ENCODE measurements at regions not wholly inside any gene's neighbourhood (a gene's known extent, or its start where the extent isn't known, plus 50 kb on each side); places are given as distances from the start of the nearest gene placed in this dataset.
A peak's percentile ranks its signal among the peaks of the same experiment; 100 is the strongest.

DNA sequence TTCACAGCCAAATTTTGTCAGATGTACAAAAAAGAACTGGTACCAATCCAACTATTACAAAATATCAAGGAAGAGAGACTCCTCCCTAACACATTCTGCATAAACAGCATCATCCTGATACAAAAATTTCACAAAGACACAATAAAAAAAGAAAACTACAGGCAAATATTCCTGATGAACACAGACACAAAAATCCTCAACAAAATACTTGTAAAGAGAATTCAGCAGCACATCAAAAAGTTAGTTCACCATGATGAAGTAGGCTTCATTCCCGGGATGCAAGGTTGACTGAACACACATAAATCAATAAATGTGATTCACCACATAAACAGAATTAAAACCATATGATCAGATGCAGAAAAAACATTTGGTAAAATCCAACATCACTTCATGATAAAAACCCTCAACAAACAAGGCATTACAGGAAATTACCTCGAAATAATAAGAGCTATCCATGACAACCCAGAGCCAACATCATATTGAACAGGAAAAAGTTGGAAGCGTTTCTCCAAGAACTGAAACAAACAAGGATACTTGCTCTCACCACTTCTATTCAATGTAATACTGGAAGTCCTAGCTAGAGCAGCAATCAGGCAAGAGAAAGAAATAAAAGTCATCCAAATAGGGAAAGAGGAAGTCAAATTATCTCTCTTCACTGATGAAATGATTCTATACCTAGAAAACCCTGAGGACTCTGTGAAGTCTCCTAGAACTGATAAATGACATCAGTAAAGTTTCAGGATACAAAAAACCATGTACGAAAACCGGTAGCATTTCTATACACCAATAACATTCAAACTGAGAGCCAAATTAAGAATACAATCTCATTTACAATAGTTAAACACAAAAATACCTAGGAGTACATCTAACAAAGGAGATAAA is 223.1 kb downstream of the REEP3 start:
- DNase-seq (ENCODE audit: low read depth) = no peak

DNA sequence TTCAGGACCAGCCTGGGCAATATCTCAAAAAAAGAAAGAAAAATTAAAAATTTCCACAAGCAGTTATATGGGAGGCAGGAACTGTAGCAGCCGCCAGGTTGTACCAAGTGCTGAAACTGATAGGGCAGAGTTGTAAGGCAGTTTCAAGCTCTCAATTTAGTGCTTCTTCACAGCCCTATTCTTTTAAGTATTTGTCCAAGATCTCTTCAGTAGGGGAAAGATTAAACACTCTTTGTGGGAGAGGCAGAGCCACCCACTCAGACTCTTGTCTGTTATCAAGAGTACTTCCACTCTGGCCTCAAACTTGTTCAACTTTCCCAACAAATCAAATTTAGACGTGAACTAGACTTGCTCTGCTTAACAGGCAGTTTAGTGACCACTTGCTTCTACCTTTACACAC is 228.7 kb downstream of the REEP3 start:
- DNase-seq (ENCODE audit: low read depth) = no peak

DNA sequence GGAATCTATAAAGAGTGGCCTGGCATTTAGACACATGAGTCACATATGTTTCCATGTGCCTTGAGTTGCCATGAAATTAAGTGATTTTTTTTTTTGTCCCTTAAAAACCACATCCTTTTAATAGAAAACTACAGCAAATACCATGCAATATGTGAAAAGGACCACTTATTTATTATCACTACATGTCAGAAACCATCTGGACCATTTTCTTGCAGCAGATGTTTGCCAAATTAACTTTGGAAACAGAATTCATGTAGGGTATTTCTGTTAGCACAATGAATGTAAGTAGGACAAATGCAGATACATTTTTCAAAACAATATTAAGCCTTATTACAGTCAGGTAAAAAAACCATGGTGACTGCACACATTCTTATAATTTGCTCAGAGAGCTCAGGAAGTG is 230.6 kb downstream of the REEP3 start:
- DNase-seq (ENCODE audit: low read depth) = no peak

DNA sequence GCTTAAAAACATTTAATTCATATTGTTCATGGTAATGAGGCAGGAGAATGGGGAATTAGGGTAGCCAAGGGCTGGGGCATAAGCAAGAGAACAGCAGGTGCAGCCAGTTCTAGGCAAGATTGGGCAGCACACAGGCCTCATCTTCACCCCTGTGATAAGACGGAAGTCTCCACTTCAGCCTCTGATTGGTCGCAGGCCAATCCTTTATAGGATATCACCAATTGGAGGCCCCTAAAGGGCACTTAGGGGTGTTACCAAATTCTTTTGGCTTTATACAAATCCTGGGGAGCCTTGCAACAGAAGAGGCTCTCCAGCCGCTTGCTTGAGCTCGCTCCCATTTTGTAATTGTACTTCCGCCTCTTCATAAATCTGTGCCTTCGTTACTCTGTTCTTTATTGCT is 231.1 kb downstream of the REEP3 start:
- DNase-seq (ENCODE audit: low read depth) = no peak

DNA sequence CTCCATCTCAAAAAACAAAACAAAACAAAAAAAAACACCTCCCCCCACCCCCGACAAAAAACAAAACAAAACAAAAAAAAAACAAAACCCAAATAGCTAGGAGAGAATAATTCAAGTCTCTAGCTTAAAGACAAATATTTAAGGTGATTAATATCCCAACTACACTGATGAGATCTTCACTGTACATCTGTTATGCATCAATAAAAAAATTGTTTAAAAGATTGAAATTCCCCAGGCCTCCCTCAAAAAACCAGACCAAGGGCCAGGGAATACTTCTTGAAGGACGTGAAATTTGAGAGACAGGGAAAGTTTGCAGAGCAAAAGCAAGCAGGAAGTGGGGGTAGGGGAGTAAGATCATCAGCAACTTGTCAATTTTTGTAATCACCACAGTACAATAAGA is 232.6 kb downstream of the REEP3 start:
- no peak for DNase-seq (ENCODE audit: low read depth)

DNA sequence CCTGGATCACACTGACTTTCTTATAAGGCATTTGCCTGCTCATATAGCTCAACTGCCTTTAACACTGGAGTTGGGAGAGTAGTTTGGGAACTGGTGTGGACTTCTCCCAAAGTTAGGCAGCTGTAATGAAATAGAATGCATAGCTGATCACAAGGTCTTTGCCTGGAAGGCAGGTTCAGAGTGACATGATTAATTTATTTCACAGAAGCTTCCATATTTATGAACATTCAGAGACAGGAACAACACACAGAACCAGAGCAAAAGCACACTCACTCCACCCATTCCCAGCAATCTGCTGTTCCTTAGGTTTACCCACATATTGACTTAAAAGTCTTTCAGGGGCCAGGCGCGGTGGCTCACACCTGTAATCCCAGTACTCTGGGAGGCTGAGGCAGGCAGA is 234.2 kb downstream of the REEP3 start:
- DNase-seq (ENCODE audit: low read depth) = no peak

DNA sequence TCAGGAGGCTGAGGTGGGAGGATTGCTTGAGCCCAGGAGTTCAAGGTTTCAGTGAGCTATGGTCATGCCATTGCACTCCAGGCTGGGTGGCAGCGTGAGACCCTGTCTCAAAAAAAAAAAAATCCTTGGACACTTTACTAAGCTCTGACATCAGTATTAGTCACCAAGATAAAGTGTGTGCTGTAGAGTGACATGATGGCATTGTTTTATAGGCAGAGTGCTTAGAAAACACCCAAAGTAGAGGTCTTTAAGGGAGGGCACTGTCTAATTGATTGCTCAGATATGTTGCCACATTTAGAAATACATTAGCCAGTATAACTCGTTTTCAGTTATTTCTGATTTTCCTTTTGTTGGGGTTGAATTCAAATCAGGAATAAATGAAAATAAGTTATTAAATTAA is 235.9 kb downstream of the REEP3 start:
- no peak for DNase-seq (ENCODE audit: low read depth)

DNA sequence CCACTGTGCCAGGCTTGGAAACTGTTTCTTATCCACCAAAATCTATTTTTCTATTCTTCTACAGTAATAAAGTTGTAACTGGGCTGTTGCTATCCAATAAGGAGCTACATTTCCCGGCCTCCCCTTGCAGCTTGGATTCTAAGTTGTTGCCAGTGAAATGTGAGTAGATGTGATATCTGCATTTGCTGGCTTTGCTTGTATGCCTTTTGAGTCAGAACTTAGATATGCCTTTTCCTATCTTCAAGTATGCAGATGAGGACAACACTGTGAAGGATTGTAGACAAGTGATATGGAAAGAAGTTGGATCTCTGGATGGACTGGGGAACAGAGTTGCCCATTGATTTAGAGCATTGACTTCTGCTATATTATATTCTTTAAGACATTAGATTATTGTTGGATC is 236.9 kb downstream of the REEP3 start:
- DNase-seq (ENCODE audit: low read depth) = peak; percentile 65

DNA sequence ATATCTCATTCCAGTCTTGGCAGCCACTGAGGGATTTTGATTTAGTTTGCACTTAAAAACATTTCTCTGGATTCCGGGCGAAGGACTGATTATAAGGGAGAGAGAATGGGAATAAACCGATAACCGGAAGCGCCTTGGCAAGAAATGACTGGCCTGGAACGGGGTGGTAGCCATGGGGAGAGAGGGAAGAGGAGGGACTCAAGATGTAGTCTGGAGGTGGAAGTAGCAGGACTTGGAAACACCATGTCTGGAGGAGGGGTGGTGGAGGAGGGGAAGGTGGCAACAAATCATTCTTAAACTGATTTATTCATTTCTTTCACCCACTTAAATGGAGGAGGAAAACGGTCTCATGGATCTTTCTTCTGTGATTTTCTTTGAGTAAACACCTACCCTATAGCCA is 238.1 kb downstream of the REEP3 start:
- DNase-seq (ENCODE audit: low read depth) = no peak

DNA sequence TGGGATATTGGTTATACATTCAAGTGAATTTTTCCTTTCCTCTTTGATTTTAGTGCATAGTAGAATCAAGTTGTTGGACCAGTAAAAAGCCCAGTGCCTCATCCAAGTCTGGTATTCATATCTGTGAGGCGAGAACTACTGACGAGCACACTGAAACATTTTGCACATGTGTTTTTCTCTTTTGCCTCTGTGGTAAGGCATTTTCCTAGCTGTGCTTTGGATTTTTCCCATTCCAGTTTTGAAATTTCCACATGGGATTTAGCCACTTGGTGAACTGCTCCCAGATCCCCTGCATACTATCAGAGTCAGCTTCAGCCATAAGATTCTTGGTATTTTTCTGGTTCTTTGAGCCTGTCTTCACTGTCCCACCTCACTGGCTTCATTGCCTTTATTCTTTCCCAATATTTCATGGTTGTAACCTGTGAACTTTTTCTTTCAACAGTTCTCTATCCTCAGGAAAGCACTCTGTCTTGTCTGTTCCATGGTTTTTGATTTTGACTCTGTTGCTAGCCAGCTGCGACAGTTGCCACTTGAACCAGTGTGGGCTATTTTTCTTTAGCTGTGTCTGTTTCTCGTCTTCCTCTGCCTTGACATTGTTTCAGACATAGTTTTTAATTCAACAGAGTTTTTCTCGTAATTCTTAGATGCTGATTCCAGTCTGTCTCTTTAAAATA is 239.0 kb downstream of the REEP3 start:
- no peak for DNase-seq (ENCODE audit: low read depth)

DNA sequence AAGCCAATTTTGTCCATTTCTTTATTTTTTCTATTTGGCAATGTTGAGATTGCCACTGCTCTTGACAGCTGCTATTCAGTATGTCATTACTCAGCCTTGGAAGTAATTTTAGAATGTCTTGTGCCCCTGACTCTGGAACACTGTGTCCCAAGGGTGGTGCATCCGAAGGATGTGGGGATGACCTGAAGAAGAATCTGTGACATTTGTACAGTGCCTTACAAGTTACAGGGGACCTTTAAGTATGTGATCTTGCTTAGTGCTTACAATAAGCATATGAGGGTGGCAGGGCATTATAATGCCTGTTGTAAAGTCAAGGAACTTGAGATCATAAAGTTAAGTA is 239.5 kb downstream of the REEP3 start:
- DNase-seq (ENCODE audit: low read depth) = peak; percentile 70

DNA sequence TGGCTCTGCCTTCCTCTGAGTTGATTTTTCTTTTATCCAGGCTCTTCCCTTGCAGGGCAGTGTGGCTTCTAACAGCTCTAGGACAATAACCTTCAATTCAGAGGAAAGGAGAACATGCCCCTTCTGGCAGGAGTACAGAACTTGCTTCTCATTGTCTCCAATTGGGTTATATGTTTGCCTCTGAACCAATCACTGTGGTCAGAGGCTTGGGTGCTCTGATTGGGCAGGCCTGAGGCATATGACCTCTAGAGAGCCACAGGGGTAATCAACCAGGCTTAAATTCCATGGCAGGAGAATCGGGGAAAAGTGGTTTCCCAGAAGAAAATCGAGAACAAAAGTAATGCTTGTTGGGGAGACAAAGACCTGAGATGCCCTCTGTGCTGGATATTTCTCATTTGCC is 240.0 kb downstream of the REEP3 start:
- peak; percentile 38 for DNase-seq (ENCODE audit: low read depth)

DNA sequence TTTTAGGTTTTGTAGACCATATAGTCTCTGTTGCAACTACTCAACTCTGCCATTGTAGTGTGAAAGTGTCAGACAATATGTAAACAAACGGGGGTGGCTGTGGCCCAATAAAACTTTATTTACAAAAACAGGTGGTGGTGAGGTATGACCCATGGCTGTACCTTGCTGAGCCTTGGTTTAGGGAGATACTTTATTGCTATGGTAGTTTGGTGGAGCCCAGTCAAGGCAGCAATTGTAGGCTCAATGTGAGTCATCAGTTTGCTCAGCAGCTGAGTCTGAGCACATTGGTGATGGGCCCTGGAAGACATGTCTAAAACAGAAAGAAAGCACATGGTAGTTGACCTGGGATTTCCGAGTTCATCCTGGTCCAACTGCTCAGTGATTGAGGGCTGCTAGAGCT is 242.5 kb downstream of the REEP3 start:
- peak; percentile 75 for DNase-seq (ENCODE audit: low read depth)

DNA sequence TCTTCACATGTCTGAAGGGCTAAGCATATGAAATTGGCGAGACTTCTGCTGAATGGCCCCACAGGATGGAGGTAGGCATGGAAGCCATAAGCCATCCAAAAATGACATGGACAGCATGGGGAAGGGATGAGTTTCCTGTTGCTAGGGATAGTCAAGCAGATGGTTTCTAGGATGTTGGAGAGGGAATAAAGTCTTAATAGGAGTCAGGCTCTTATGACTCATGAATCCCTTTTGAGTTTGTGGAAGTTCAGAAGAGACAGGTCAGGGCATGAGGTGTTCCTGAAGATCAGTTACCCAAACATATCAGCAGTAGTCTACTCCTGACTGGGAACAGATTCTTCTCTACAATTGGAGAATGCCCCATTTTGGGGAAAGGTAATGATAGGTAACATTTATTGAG is 243.9 kb downstream of the REEP3 start:
- DNase-seq (ENCODE audit: low read depth) = peak; percentile 77

DNA sequence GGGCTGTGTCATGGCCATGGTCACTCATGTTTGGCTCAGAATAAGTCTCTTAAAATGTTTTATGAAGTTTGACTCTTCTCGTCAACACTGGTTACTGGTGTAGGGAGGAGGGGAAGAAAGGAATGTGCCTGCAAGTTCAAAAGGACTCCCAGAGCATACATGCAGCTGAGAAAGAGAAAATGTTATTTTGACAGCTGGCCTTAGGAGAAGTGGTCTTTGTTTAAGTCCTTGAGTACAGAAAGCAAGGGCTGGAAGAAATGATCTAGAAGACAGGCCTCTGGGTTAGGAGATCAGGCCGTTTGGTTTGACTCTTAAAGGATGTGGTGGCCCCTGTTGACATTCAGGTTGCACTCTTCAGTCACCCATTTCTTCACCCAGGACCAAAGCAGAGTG is 245.5 kb downstream of the REEP3 start:
- DNase-seq (ENCODE audit: low read depth) = peak; percentile 85

DNA sequence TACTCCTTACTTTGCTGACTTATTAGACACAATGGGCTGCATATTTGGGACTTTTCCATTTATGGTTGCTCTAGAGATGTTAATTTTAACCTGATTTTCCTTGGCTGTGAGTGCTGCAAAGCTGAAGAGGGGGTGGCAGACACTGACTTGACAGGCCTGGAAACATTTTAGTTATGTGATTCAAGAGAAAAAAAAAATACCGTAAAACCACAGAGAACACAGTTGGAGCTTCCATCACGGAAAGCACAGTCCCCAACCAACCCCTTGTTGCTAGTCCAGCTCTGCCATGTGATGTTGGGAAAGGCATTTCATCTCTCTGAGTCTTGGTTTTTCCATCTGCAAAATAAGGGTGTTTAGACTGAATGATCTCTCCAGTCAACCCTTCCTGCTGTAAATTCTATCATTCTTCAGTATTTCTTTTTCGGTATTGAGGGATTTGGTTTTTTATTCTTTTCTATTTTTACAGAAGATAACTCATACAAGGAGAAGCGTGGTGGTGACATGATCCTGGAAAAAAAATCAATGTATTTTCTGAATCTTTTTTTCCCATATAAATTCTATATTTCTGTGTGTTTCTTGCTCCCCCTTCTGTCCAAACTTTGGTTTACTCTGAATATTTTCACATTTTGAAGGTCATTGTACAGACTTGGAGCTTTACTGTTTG is 246.1 kb downstream of the REEP3 start:
- DNase-seq (ENCODE audit: low read depth) = peak; percentile 78

DNA sequence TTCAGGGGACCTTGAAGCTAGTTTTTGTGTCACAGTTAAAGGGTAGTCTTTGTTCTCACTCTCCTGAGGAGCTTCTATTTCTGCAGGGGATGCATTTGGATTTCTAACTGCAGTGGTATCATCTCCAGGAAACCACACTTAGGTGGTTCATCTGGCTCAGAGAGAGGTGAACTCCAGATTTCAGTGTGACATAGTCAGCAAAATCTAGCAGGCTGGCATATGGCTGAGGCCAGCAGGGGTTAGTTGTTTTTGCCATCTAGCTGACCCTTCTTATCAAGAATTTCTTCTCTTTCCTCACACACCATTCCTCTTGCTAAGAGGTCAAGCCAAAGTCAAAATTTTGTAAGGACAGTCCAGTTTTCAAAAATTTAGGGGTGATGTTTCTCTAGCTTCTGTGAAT is 248.2 kb downstream of the REEP3 start:
- DNase-seq (ENCODE audit: low read depth) = no peak

DNA sequence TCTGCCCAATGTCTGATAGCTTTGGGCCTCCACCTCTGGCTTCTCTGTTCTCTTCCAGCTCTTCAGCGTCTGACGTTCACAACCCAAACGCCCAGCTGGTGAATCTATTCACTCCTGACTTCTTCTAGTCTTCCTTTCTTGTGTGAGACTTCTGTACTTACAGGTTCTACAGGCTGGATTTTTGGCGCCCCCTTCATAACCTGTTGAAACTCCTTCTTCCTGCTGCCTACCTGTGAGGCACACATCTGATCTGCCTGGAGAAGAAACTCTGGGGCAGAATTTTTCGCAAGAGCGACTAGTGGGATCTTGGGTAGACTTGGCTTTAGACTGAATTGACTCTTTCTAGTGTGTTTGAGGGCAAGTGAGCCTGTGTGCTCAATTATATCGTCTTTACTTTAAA is 249.3 kb downstream of the REEP3 start:
- no peak for DNase-seq (ENCODE audit: low read depth)

DNA sequence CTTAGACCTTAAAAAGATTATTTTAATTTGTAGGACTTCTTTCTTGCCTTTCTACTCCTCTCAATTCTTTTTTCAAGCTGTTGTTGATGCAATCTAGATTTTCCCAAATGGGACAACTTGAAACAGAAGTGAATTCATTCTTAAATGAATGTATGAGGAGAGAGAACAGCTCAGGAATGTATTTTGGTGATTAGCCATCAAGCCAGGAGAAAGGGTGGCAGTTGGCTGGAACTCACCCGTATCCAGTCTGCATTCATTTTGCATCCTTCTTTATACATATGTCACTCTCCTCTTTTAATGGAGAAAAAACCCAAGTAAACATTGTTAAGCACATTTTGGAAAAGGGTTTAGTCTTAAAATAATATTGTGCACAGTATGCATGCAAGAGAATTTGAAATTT is 251.3 kb downstream of the REEP3 start:
- DNase-seq (ENCODE audit: low read depth) = no peak

DNA sequence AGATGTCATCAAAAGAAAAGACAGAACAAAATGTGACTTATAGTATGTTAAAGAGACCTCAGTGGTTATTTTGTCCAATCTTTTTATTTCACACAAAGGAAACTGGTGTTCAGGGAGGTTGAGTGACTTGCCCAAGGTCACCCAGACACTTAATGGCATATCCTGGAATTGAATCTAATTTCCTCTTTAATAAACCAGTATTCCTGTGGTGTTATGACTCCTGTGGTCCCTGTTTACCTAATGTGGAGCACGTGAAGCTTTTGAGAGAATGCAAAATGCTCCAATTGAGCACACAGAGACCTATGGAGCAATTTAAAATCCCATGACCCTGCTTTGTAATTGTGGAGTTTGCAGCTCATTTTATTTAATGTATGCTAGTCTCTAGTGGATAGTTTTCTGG is 251.9 kb downstream of the REEP3 start:
- DNase-seq (ENCODE audit: low read depth) = no peak

DNA sequence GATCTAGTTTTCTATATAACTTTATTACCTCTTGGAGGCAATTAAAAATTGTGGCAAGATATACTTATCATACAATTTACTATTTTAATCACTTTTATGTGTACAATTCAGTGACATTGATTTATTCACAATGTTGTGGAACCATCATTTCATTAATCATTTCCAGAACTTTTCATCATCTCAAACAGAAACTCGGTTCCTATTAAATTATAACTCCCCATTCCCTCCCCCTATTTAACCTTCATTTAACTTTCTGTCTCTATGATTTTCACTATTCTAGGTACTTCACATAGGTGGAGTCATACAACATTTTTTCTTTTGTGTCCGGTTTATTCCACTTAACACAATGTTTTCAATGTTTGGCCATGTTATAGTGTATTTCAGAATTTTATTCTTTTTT is 252.8 kb downstream of the REEP3 start:
- no peak for DNase-seq (ENCODE audit: low read depth)

DNA sequence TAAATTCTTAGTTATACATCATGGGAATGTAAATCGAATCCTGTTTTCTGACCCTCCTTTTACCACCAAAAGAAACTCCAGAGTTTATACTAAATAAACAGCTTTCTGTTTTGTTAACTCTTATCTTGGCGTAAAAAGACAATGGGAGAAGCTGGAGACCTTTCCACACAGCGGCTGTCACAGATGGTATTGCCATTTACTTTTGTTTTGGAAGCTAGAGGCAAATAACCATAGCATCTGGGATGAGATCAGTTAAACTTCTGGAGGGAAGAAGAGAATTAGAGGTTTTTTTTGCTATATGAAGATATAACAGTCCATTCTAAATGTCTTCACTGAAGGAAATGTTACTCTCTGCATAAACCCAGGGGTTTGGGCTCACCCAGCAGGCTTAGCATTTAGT is 258.9 kb downstream of the REEP3 start:
- DNase-seq (ENCODE audit: low read depth) = no peak

DNA sequence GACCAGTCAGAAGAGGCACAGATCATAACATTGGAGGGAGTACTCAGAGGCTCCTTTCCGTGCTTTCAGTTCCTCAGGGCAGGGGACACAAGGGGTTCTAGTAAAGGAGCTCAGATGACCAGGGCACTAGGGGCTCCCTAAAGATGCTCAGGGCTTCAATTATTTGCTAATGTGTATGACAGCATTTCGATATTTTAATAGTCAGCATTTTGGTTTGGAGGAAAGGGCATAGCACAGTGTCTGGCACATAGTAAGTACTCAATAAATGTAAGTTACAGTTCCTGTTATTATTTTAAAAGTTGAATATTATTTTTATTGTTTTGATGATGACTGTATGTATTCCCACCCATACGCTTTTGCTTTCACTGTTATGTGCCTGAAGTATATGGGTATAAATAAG is 260.0 kb downstream of the REEP3 start:
- no peak for DNase-seq (ENCODE audit: low read depth)

All from LHCN-M2 (cell line).